ENCODE measurements at regions not wholly inside any gene's neighbourhood (a gene's known extent, or its start where the extent isn't known, plus 50 kb on each side); places are given as distances from the start of the nearest gene placed in this dataset.
A peak's percentile ranks its signal among the peaks of the same experiment; 100 is the strongest.

DNA sequence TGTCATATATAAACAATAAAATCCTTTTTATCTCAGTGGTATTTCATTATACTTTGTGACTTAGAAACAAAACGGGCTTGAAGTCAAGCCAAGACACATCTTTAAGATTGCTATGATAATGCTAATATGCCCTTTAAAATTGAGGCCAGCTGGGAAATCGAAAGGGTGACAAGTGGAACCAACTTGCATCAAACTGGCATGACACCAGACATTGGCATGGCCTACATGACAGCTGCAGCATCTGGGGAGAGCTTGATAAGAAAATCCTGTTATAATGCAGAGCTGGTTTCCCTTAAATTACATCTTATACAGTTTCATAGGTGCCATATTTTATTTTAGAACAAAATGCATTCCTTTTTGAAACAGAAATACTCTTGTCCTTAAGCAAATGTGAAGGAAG lies 325.2 kb downstream of the ZBBX start:
- TF ChIP-seq CTCF (IDR thresholded peaks at IDR 0.05; ENCODE audit: unreplicated experiment): no peak
- Mint-ChIP-seq H3K9me3 (peaks cover 11% of the 10 kb centered on the region), H3K36me3 (no peaks in the 10 kb centered on the region), H3K4me3 (no peak overlapping the region), H3K27me3 (ENCODE audit: low read depth) (peaks cover 6% of the 10 kb centered on the region), H3K27ac (no peak overlapping the region), H3K4me1 (peaks cover 9% of the 10 kb centered on the region)
- DNase-seq (ENCODE audit: low spot score in 2 of 2, unreplicated experiment in 2 of 2): no peak

GRCh38 chr3:167051421-167051820 lies 328.7 kb downstream of the ZBBX start:
- no peak for TF ChIP-seq CTCF (IDR thresholded peaks at IDR 0.05; ENCODE audit: unreplicated experiment)
- no peak overlapping the region for H3K4me3 Mint-ChIP-seq
- peaks cover 9% of the 10 kb centered on the region for H3K4me1 Mint-ChIP-seq
- DNase-seq (ENCODE audit: low spot score in 2 of 2, unreplicated experiment in 2 of 2): no peak
- peaks cover 3% of the 10 kb centered on the region for H3K27me3 Mint-ChIP-seq (ENCODE audit: low read depth)
- H3K9me3 Mint-ChIP-seq: no peaks in the 10 kb centered on the region
- no peak overlapping the region for H3K27ac Mint-ChIP-seq
- H3K36me3 Mint-ChIP-seq: no peaks in the 10 kb centered on the region

- Mint-ChIP-seq H3K27ac (no peak overlapping the region), H3K36me3 (no peaks in the 10 kb centered on the region), H3K4me1 (peaks cover 31% of the 10 kb centered on the region), H3K4me3 (no peak overlapping the region), H3K9me3 (no peaks in the 10 kb centered on the region), H3K27me3 (ENCODE audit: low read depth) (no peaks in the 10 kb centered on the region)
- TF ChIP-seq CTCF (IDR thresholded peaks at IDR 0.05; ENCODE audit: unreplicated experiment): no peak
- DNase-seq (ENCODE audit: low spot score in 2 of 2, unreplicated experiment in 2 of 2): no peak
Measured at GRCh38 chr3:167033866-167034265, 346.2 kb downstream of the ZBBX start.

- H3K27me3 Mint-ChIP-seq (ENCODE audit: low read depth): no peaks in the 10 kb centered on the region
- H3K27ac Mint-ChIP-seq: peak overlapping the region; percentile 69
- H3K4me3 Mint-ChIP-seq: no peak overlapping the region
- H3K9me3 Mint-ChIP-seq: no peaks in the 10 kb centered on the region
- peak; percentile 63 for TF ChIP-seq CTCF (IDR thresholded peaks at IDR 0.05; ENCODE audit: unreplicated experiment)
- no peak for DNase-seq (ENCODE audit: low spot score in 2 of 2, unreplicated experiment in 2 of 2)
- H3K36me3 Mint-ChIP-seq: no peaks in the 10 kb centered on the region
- peaks cover 31% of the 10 kb centered on the region for H3K4me1 Mint-ChIP-seq
Measured at GRCh38 chr3:167032267-167032876, 347.7 kb downstream of the ZBBX start.

DNA sequence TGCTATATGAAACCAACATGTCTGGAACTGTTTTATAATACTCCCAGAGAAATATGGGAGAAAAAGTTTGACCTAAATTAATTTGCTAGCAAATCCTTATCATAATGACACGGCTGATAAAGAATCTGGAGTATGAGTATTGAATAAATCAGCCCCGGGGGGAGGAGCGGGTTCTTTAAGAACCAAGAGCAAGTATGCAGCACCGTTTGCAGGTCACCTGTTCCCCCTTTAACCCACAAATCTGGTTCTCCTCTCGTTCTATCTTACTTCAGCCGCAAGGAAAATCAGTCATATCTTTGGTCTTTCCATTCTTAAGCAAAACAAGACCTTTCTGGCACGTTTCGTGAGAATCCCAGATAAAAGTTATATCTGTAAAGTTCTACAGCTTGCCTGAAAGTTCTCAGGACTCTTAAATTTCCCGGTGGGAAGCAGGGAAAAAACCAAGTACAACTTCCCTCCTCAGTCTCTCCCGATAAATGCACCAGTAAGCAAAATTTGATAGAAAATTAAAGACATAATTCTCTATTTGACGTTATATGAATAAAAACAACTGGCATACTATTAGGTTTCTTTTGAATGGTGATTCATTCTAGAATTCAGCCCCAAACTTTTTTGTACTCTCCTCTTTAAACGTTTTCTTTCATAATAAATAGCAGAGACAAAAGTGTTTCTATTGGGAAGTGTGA lies 348.6 kb downstream of the ZBBX start:
- no peak for TF ChIP-seq CTCF (IDR thresholded peaks at IDR 0.05; ENCODE audit: unreplicated experiment)
- peak overlapping the region; percentile 72 for H3K27ac Mint-ChIP-seq
- H3K27me3 Mint-ChIP-seq (ENCODE audit: low read depth): no peaks in the 10 kb centered on the region
- DNase-seq (ENCODE audit: low spot score in 2 of 2, unreplicated experiment in 2 of 2): no peak
- H3K4me1 Mint-ChIP-seq: peaks cover 31% of the 10 kb centered on the region
- no peak overlapping the region for H3K4me3 Mint-ChIP-seq
- no peaks in the 10 kb centered on the region for H3K36me3 Mint-ChIP-seq
- H3K9me3 Mint-ChIP-seq: no peaks in the 10 kb centered on the region
